Activated CD4-positive, alpha-beta T cell treated with anti-CD3 and anti-CD28 coated beads, Interleukin-2, amount 10 ng/mL, durations not matched to agents 24 days and 14 days (primary cell): ENCODE measurements at regions not wholly inside any gene's neighbourhood (a gene's known extent, or its start where the extent isn't known, plus 50 kb on each side); places are given as distances from the start of the nearest gene placed in this dataset.

ENCODE experiments used
- DNase-seq: peaks from one replicate; pipeline ENCODE4 v3.0.0; 2022
- H3K27ac Mint-ChIP-seq: one replicate; pipeline ENCODE4 v1.8.0; 2022; ENCODE audit warnings: mild to moderate bottlenecking, mixed read lengths
- H3K27me3 Mint-ChIP-seq: one replicate; pipeline ENCODE4 v1.8.0; 2022; ENCODE audit warnings: mixed read lengths
- H3K36me3 Mint-ChIP-seq: one replicate; pipeline ENCODE4 v1.8.0; 2022; ENCODE audit warnings: low read depth, mild to moderate bottlenecking, mixed read lengths
- H3K4me1 Mint-ChIP-seq: one replicate; pipeline ENCODE4 v1.8.0; 2021; ENCODE audit warnings: mixed read lengths
- H3K4me3 Mint-ChIP-seq: one replicate; pipeline ENCODE4 v1.8.0; 2022; ENCODE audit warnings: mild to moderate bottlenecking, moderate library complexity, mixed read lengths
- H3K9me3 Mint-ChIP-seq: one replicate; pipeline ENCODE4 v1.8.0; 2021; ENCODE audit warnings: mixed read lengths
- intact Hi-C: fragments of 100-400 bp; cut with micrococcal nuclease; formaldehyde crosslinking; loops from one replicate; pipeline ENCODE4 v1.15.1; 2023

DNA sequence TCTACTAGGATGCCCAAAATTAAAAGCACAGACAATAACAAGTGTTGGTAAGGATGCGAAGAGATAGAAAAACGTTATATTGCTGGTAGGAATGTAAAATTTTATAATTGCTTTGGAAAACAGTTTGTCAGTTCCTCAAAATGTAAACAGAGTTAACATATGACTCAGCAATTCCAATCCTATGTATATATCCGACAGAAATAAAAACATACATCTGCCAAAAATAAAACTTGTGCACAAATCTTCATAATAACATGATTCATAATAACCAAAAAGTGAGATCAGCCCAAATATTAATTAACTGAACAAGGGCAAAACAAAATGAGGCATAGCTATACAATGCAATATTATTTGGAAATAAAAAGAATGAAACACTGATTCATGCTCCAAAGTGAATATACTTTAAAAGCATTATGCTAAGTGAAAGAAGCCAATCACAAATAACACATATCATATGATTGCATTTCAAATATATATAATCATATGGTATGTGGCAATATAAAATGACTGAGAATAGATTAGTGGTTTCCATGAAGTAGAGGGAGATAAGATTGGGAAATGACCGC lies 609.3 kb downstream of the IGSF11 start:
- intact Hi-C loops = no loop called here
- DNase-seq = no peak
- H3K9me3 Mint-ChIP-seq = peaks cover 3% of the 10 kb centered on the region

DNA sequence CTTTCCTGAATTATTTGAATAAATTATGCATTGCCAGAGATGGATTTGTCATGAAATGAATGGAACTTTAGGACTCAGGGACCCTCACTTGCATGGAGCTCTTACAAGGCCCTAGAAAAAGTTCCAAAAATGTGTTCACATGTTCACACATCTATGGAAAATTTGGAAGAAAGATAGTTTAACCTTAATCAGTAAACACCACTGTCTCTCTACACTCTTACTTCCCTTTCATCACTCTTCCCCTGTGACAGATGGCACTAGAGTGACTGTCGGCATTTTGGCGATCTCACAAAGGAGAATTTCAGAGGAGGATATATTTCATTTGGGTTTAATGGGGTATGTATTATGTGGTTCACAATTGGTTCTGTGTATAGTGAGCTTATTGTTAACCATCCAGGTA lies 600.8 kb downstream of the IGSF11 start:
- intact Hi-C loops = no loop called here
- H3K36me3 Mint-ChIP-seq = no peaks in the 10 kb centered on the region
- no peaks in the 10 kb centered on the region for H3K27me3 Mint-ChIP-seq
- no peaks in the 10 kb centered on the region for H3K4me1 Mint-ChIP-seq
- H3K27ac Mint-ChIP-seq = no peak overlapping the region
- no peak for DNase-seq
- H3K9me3 Mint-ChIP-seq = no peaks in the 10 kb centered on the region
- H3K4me3 Mint-ChIP-seq = no peak overlapping the region

More for the DNA sequence above, 609.3 kb downstream of the IGSF11 start:
- no peaks in the 10 kb centered on the region for H3K4me1 Mint-ChIP-seq
- H3K27ac Mint-ChIP-seq = no peak overlapping the region
- no peaks in the 10 kb centered on the region for H3K36me3 Mint-ChIP-seq
- no peak overlapping the region for H3K4me3 Mint-ChIP-seq
- no peaks in the 10 kb centered on the region for H3K27me3 Mint-ChIP-seq

DNA sequence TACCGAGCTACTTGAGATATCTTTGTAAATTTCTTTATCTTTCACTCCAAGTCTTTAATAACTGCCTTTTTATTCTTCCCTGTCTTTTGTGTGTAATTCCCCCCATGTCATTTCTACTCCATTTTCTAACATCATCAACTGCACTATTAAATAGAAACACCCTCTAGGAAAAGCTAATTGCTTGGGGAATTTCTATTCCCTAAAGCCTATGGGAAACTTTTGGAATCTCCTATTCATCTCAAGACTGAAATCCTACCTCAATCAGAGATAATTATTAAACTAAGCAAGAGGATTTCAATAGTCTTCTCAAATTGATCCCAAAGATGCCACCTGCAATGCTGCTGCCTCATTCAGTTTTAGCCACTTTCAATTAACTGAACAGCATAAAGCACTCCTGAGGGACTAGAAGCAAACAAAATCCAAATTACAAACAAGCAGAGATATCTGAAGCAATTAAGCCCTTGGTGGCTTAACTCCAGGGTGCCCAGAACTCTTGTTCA lies 598.7 kb downstream of the IGSF11 start:
- H3K27me3 Mint-ChIP-seq = no peaks in the 10 kb centered on the region
- intact Hi-C loops = no loop called here
- H3K27ac Mint-ChIP-seq = no peak overlapping the region
- no peak for DNase-seq
- no peaks in the 10 kb centered on the region for H3K9me3 Mint-ChIP-seq
- H3K36me3 Mint-ChIP-seq = no peaks in the 10 kb centered on the region
- H3K4me3 Mint-ChIP-seq = no peak overlapping the region
- H3K4me1 Mint-ChIP-seq = no peaks in the 10 kb centered on the region

- no peaks in the 10 kb centered on the region for H3K4me1 Mint-ChIP-seq
- H3K27me3 Mint-ChIP-seq = no peaks in the 10 kb centered on the region
- intact Hi-C loops = no loop called here
- H3K4me3 Mint-ChIP-seq = no peak overlapping the region
- no peak overlapping the region for H3K27ac Mint-ChIP-seq
- DNase-seq = no peak
- H3K9me3 Mint-ChIP-seq = no peaks in the 10 kb centered on the region
- no peaks in the 10 kb centered on the region for H3K36me3 Mint-ChIP-seq
Measured at GRCh38 chr3:118436697-118437262, 597.9 kb downstream of the IGSF11 start.

- no peak for DNase-seq
- intact Hi-C loops = no loop called here
- Mint-ChIP-seq H3K27me3 (no peaks in the 10 kb centered on the region), H3K27ac (no peak overlapping the region), H3K4me3 (no peak overlapping the region), H3K4me1 (no peaks in the 10 kb centered on the region), H3K36me3 (no peaks in the 10 kb centered on the region), H3K9me3 (no peaks in the 10 kb centered on the region)
Measured at GRCh38 chr3:118445036-118445435, 589.6 kb downstream of the IGSF11 start.

- no peak for DNase-seq
- intact Hi-C loops = no loop called here
- H3K4me1 Mint-ChIP-seq = no peaks in the 10 kb centered on the region
Measured at GRCh38 chr3:118447339-118447738, 587.3 kb downstream of the IGSF11 start.

DNA sequence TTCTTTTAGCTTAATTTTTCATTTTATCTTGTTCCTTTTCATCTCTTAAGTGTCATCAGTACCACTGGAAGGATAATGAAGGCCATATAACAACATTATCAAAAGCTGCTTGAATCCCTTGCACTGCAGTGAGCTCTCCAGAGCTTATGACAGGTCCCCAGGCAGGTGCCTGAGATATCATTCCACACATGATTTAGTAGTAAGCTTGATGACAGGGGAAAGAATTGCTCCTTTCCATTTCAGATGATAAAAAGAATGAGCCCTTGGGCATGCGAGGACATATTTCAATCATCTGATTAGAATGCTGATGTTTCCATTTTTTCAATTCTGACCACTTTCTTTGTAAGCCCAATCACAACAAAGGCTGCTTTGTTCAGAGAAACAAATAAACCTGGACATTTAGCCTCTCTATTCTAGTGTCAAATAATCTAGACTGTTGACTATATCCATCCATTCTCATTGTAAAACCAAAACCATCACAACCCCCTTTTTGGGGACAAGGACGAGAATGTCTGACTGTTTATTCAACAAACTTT lies 567.8 kb downstream of the IGSF11 start:
- intact Hi-C loops = no loop called here
- no peak for DNase-seq
- Mint-ChIP-seq H3K27me3 (no peaks in the 10 kb centered on the region), H3K27ac (no peak overlapping the region), H3K4me3 (no peak overlapping the region), H3K9me3 (no peaks in the 10 kb centered on the region), H3K4me1 (no peaks in the 10 kb centered on the region), H3K36me3 (no peaks in the 10 kb centered on the region)

More at GRCh38 chr3:118447339-118447738, 587.3 kb downstream of the IGSF11 start:
- Mint-ChIP-seq H3K27me3 (no peaks in the 10 kb centered on the region), H3K4me3 (no peak overlapping the region), H3K36me3 (no peaks in the 10 kb centered on the region), H3K27ac (no peak overlapping the region), H3K9me3 (peaks cover 8% of the 10 kb centered on the region)

GRCh38 chr3:118468801-118469200 lies 565.8 kb downstream of the IGSF11 start:
- intact Hi-C loops = no loop called here
- DNase-seq = no peak
- Mint-ChIP-seq H3K27me3 (no peaks in the 10 kb centered on the region), H3K4me1 (no peaks in the 10 kb centered on the region), H3K27ac (no peak overlapping the region), H3K4me3 (no peak overlapping the region), H3K9me3 (no peaks in the 10 kb centered on the region), H3K36me3 (no peaks in the 10 kb centered on the region)

GRCh38 chr3:118472586-118472985 lies 562.1 kb downstream of the IGSF11 start:
- Mint-ChIP-seq H3K4me3 (no peak overlapping the region), H3K27ac (no peak overlapping the region), H3K27me3 (no peaks in the 10 kb centered on the region), H3K4me1 (no peaks in the 10 kb centered on the region), H3K36me3 (no peaks in the 10 kb centered on the region), H3K9me3 (no peaks in the 10 kb centered on the region)
- no peak for DNase-seq
- intact Hi-C loops = no loop called here

- intact Hi-C loops = no loop called here
- H3K27me3 Mint-ChIP-seq = no peaks in the 10 kb centered on the region
- no peak overlapping the region for H3K27ac Mint-ChIP-seq
- no peak for DNase-seq
- no peaks in the 10 kb centered on the region for H3K4me1 Mint-ChIP-seq
- no peak overlapping the region for H3K4me3 Mint-ChIP-seq
- no peaks in the 10 kb centered on the region for H3K36me3 Mint-ChIP-seq
- H3K9me3 Mint-ChIP-seq = no peaks in the 10 kb centered on the region
Measured at GRCh38 chr3:118473343-118473742, 561.3 kb downstream of the IGSF11 start.

- intact Hi-C loops = no loop called here
- H3K9me3 Mint-ChIP-seq = no peaks in the 10 kb centered on the region
- H3K4me3 Mint-ChIP-seq = no peak overlapping the region
- H3K27ac Mint-ChIP-seq = no peak overlapping the region
- H3K4me1 Mint-ChIP-seq = no peaks in the 10 kb centered on the region
- H3K27me3 Mint-ChIP-seq = no peaks in the 10 kb centered on the region
- no peaks in the 10 kb centered on the region for H3K36me3 Mint-ChIP-seq
- no peak for DNase-seq
Measured at GRCh38 chr3:118476885-118477618, 557.6 kb downstream of the IGSF11 start.

DNA sequence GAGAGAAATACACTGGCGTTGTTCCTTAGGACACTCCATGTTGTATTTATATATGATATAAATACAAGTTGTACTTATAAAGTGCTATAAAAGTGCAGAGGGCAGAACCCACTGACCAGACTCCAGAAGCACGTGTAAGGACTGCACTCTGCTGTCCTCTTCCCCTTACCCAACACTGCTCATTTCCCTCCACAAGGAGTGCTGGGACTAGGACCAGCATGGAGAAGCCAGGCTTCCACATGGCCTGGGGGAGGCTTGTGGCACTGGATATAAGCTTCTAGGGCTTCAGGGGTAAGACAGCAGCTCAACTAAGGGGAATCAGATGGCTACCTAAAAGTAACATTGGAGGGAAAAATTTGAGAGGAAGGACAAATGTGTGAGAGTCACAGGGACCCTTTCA lies 556.9 kb downstream of the IGSF11 start:
- Mint-ChIP-seq H3K4me1 (no peaks in the 10 kb centered on the region), H3K27ac (no peak overlapping the region), H3K27me3 (no peaks in the 10 kb centered on the region), H3K36me3 (no peaks in the 10 kb centered on the region), H3K9me3 (no peaks in the 10 kb centered on the region), H3K4me3 (no peak overlapping the region)
- intact Hi-C loops = no loop called here
- no peak for DNase-seq

- Mint-ChIP-seq H3K4me1 (no peaks in the 10 kb centered on the region), H3K4me3 (no peak overlapping the region), H3K36me3 (no peaks in the 10 kb centered on the region), H3K9me3 (no peaks in the 10 kb centered on the region), H3K27me3 (no peaks in the 10 kb centered on the region), H3K27ac (no peak overlapping the region)
- intact Hi-C loops = no loop called here
- DNase-seq = no peak
Measured at GRCh38 chr3:118478706-118479276, 555.9 kb downstream of the IGSF11 start.

- no peak for DNase-seq
- Mint-ChIP-seq H3K36me3 (no peaks in the 10 kb centered on the region), H3K4me3 (no peak overlapping the region), H3K27ac (no peak overlapping the region), H3K9me3 (no peaks in the 10 kb centered on the region), H3K27me3 (no peaks in the 10 kb centered on the region), H3K4me1 (no peaks in the 10 kb centered on the region)
- intact Hi-C loops = no loop called here
Measured at GRCh38 chr3:118479376-118479775, 555.3 kb downstream of the IGSF11 start.
